GM10266 (cell line): ENCODE measurements at regions not wholly inside any gene's neighbourhood (a gene's known extent, or its start where the extent isn't known, plus 50 kb on each side); places are given as distances from the start of the nearest gene placed in this dataset.

Source experiments
- DNase-seq: peaks from one replicate; pipeline ENCODE4 v3.0.0; 2012; ENCODE audit errors: extremely low spot score
- TF ChIP-seq, protein P1 (sequence below): IDR thresholded peaks from 2 replicates; pipeline ENCODE4 v1.5.1; 2012; ENCODE audit warnings: mild to moderate bottlenecking, low read depth; ENCODE audit not compliant: control insufficient read depth, insufficient read depth; ENCODE audit errors: missing control alignments

DNA sequence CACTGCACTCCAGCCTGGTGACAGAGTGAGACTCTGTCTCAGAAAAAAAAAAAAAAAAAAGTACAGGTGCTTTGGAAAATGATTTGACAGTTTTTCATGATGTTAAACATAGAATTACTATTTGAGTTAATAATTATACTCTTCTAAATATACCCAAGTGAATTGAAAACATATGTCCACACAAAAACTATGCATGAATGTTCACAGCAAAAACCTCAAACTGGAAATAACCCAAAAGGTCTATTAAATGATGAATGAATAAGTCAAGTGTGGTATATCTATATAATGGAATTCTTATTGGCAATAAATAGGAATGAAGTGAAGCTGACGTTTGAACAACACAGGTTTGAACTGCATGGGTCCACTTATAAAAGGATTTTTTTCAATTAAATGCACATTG, 207.2 kb upstream of the DAB2 start:
- TF ChIP-seq, protein P1, sequence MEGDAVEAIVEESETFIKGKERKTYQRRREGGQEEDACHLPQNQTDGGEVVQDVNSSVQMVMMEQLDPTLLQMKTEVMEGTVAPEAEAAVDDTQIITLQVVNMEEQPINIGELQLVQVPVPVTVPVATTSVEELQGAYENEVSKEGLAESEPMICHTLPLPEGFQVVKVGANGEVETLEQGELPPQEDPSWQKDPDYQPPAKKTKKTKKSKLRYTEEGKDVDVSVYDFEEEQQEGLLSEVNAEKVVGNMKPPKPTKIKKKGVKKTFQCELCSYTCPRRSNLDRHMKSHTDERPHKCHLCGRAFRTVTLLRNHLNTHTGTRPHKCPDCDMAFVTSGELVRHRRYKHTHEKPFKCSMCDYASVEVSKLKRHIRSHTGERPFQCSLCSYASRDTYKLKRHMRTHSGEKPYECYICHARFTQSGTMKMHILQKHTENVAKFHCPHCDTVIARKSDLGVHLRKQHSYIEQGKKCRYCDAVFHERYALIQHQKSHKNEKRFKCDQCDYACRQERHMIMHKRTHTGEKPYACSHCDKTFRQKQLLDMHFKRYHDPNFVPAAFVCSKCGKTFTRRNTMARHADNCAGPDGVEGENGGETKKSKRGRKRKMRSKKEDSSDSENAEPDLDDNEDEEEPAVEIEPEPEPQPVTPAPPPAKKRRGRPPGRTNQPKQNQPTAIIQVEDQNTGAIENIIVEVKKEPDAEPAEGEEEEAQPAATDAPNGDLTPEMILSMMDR = no peak
- no peak for DNase-seq

- DNase-seq = no peak
- TF ChIP-seq, protein P1 = no peak
These were observed 205.2 kb upstream of the DAB2 start for GRCh38 chr5:39629946-39630345.

- DNase-seq = no peak
- TF ChIP-seq, protein P1 = no peak
These were observed 203.6 kb upstream of the DAB2 start for GRCh38 chr5:39628348-39628747.

DNA sequence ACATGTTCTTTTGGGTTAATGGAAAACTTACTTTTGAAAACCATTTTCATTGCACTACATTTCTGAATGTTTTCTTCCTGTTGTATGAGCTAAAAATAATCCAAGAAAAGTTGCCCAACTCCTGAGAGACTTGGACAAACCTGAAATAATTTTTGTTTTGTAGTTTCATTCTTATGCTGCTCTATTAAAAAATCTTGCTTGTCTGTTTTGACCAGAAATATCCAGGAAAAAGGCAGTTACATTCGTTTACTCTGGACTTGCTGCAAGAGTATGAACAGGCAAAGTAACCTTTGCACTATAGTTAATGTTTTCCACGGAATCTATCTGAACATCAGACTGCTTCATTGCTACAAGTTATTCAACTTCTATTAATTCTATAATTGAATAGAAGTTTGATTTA, 200.1 kb upstream of the DAB2 start:
- TF ChIP-seq, protein P1 = no peak
- DNase-seq = no peak

DNA sequence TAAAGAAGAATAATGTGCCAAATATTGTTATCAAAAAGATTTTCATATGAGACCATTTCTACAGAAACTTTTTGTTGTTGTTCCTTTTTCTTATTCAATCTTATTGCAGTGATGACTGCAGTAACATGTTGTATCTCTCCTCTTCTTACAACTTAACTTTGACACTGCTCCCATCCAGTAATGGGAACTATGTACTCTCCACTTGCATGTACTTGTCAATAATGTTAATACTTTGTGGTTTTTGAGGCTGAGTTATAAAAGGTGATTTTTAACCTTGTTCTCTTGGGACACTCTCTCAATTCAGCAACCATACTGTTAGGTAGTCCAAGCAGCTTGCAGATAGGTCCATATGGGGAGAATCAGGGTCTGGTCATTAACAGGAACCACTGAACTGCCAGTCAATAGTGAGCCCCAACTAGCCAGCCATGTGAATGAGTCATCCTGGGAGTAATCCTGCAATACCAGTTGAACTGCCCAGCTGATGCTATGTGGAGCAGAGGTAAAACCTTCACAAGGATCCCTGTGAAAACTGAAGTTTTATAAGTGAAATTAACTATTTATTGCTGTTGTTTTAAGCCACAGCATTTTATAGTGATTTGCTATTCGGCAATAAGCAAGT, 199.6 kb upstream of the DAB2 start:
- TF ChIP-seq, protein P1 = no peak
- DNase-seq = no peak

DNA sequence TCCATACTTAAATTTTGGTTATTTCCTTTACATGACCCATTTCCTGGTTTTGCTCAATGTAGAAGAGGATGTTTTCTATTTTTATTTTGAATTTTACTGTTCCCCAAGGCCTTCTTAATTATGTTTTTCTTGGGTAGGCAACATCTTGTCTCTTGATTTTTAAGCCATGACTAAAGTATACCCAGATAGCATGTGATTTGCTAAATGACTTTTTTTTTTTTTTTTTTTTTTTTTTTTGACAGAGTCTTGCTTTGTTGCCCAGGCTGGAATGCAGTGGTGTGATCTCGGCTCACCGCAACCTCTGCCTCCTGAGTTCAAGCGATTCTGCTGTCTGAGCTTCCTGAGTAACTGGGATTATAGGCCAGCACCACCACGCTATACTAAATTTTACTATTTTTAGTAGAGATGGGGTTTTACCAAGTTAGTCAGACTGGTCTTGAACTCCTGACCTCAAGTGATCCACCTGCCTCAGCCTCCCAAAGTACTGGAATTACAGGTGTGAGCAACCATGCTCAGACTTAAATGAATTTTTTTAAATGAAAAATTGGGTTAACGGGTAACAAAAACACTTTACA, 198.6 kb upstream of the DAB2 start:
- DNase-seq = no peak
- TF ChIP-seq, protein P1 = no peak

DNA sequence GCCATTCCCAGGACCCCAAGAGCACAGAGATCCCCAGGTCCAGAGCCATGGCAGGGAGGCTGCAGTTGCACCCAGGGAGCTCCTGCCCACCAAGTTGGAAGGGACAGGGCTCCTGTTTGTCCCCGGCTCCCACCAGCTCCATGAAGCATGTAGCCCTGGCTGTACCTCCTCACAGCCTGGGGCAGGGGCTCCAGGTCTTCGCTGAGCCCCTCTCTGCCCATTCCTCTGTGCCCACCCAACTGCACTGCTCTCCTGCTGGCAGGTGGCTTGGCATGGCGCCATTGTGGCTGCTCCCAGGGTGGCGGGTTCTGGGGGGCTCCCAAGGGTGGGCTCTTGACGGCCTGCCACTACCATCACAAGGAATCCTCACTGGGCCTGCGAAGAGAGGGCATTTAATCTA, 197.5 kb upstream of the DAB2 start:
- TF ChIP-seq, protein P1 = no peak
- no peak for DNase-seq
